ENCODE measurements at regions not wholly inside any gene's neighbourhood (a gene's known extent, or its start where the extent isn't known, plus 50 kb on each side); places are given as distances from the start of the nearest gene placed in this dataset.

DNA sequence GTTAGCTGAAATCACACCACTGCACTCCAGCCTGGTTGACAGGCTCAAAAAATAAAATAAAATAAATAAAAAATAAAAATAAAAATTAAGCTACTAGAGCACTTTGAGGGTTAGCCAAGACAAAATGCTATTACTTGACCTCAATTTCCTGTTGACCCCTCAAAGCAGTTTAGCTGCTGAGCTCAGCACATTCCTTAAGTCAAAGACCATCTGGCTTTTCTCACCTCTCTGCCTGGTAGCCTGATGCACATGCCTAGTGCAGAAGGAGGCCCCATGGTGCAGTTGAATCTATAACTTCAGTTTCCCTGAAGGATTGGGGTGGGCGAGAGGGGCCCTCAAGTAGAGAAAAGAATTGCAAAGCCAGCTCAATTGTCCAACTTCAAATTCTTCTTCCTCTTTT is 211.1 kb upstream of the GALNT17 start:
- no peak for TF ChIP-seq BACH1 (IDR thresholded peaks at IDR 0.05; ENCODE audit: low read length)
- TF ChIP-seq SIN3A (conservative IDR thresholded peaks at IDR 0.05 in 1 of 2, IDR thresholded peaks at IDR 0.05 in 1 of 2; ENCODE audit: low read depth in 1 of 2, low read length in 2 of 2) = no peak
- no peak for TF ChIP-seq NRF1 (IDR thresholded peaks at IDR 0.05; ENCODE audit: low read depth, low read length)
- no peak for TF ChIP-seq EZH2 (IDR thresholded peaks at IDR 0.05; ENCODE audit: low read depth, low read length, severe bottlenecking)
- no peak for TF ChIP-seq KDM5A (IDR thresholded peaks at IDR 0.05; ENCODE audit: low read length)
- TF ChIP-seq, protein P1, sequence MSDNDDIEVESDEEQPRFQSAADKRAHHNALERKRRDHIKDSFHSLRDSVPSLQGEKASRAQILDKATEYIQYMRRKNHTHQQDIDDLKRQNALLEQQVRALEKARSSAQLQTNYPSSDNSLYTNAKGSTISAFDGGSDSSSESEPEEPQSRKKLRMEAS (IDR thresholded peaks at IDR 0.05) = 0 out of 2 replicates have a peak, but pooled peaks have one; percentile 28
- no peak for TF ChIP-seq POLR2A (IDR thresholded peaks at IDR 0.05; ENCODE audit: control extremely low read depth in 1 of 2, low read depth in 2 of 2, low read length in 2 of 2)
- TF ChIP-seq, protein P2, sequence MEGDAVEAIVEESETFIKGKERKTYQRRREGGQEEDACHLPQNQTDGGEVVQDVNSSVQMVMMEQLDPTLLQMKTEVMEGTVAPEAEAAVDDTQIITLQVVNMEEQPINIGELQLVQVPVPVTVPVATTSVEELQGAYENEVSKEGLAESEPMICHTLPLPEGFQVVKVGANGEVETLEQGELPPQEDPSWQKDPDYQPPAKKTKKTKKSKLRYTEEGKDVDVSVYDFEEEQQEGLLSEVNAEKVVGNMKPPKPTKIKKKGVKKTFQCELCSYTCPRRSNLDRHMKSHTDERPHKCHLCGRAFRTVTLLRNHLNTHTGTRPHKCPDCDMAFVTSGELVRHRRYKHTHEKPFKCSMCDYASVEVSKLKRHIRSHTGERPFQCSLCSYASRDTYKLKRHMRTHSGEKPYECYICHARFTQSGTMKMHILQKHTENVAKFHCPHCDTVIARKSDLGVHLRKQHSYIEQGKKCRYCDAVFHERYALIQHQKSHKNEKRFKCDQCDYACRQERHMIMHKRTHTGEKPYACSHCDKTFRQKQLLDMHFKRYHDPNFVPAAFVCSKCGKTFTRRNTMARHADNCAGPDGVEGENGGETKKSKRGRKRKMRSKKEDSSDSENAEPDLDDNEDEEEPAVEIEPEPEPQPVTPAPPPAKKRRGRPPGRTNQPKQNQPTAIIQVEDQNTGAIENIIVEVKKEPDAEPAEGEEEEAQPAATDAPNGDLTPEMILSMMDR (IDR thresholded peaks at IDR 0.05; ENCODE audit: control extremely low read depth in 1 of 3, insufficient read depth in 1 of 3, low read depth in 1 of 3, low read length in 3 of 3) = no peak
- TF ChIP-seq POLR2AphosphoS5 (IDR thresholded peaks at IDR 0.05; ENCODE audit: low read depth, low read length) = no peak
- no peak for TF ChIP-seq JUN (IDR thresholded peaks at IDR 0.05; ENCODE audit: low read depth, low read length)

Data from H1 (cell line).